ENCODE measurements at regions not wholly inside any gene's neighbourhood (a gene's known extent, or its start where the extent isn't known, plus 50 kb on each side); places are given as distances from the start of the nearest gene placed in this dataset.

DNA sequence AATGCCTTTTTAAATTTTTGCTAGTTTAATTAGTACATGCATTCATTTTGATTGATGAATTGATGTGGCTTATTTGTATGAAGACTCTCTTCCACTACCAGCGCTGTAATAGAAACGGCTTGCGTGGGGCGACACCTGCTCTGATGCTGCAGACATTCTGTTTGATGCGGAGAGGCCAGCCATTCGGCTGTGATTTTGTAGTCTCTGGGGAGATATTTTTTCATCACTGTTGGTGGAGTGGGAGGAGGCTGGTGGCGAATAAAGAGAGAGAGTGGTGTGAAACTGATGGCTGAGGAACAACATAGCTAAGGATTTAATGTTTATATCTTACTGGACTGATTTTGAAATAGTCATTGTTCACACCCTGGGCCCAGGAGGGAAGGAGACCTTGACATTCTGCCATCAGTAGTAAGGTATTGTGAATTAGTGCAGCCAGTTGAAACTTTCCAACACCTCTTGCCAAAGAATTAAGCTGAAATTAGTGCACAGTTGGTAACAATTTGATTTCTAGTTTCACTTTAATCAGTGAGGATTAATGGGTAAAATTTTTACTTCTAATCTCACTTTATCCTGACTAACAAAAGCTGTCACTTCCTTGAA, 224.1 kb downstream of the MTX2 start:
- TF ChIP-seq, protein P1, sequence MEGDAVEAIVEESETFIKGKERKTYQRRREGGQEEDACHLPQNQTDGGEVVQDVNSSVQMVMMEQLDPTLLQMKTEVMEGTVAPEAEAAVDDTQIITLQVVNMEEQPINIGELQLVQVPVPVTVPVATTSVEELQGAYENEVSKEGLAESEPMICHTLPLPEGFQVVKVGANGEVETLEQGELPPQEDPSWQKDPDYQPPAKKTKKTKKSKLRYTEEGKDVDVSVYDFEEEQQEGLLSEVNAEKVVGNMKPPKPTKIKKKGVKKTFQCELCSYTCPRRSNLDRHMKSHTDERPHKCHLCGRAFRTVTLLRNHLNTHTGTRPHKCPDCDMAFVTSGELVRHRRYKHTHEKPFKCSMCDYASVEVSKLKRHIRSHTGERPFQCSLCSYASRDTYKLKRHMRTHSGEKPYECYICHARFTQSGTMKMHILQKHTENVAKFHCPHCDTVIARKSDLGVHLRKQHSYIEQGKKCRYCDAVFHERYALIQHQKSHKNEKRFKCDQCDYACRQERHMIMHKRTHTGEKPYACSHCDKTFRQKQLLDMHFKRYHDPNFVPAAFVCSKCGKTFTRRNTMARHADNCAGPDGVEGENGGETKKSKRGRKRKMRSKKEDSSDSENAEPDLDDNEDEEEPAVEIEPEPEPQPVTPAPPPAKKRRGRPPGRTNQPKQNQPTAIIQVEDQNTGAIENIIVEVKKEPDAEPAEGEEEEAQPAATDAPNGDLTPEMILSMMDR (IDR thresholded peaks at IDR 0.05; ENCODE audit: low read depth, low read length): no peak
- no peak for DNase-seq (ENCODE audit: extremely low read depth, low read depth)

DNA sequence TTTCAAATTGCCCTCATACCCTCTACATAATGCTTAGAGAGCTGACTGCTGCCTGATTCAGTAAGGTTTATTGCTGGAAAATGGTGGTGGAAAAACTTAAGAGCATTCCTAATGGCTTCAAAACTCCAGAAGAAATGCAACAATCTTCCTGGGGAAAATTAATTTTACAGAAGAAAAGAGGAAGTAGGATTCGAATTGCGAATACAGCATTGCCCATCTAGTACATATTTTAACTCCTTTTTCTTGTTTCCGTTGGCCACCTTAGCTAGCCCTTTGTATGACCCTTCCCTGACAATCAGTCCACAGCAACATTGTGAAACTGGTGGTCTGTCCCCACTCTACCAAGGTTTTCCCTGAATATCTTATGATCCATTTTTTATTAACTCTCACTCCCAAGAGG, 224.7 kb downstream of the MTX2 start:
- TF ChIP-seq, protein P1 (IDR thresholded peaks at IDR 0.05; ENCODE audit: low read depth, low read length): no peak
- no peak for DNase-seq (ENCODE audit: extremely low read depth, low read depth)

DNA sequence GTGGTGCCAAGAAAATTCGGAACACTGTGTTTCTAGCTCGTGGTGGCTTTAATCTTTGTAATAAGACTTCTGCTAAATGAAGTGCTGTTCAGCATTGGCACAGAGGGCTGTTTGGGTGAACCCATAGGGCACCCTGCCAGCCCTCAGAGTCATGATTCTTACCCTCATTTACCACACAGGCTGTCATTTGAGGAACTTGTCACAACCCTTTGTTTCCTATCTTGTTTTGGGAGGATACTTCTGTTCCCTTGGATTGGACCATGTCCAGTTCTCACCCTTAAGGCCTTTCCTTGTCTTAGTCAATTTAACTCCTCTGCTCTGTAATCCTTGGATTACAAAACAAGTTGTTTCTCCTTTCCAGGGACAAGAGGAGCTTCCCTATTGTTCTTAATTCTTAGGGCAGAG, 225.7 kb downstream of the MTX2 start:
- DNase-seq (ENCODE audit: extremely low read depth, low read depth): no peak
- TF ChIP-seq, protein P1 (IDR thresholded peaks at IDR 0.05; ENCODE audit: low read depth, low read length): no peak

DNA sequence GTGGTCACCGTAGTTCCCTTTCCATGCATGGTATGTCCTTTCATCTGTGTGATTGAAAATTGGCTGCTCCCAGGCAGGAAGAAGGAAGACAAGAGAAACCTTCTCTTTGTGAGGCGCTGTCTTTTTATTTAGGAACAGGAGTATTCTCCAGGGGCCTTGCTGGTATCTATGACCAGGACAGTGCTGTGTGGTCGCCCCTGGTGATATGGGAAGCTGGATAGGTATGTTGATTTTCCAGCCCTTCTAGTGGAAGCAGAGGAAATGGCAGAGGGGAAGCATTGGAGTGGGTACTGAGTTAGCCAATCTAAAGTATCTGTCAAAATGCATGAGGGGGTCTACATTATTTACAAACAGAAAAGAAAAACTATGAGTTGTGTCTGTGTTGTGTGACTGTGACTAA, 226.6 kb downstream of the MTX2 start:
- no peak for DNase-seq (ENCODE audit: extremely low read depth, low read depth)
- TF ChIP-seq, protein P1 (IDR thresholded peaks at IDR 0.05; ENCODE audit: low read depth, low read length): no peak

DNA sequence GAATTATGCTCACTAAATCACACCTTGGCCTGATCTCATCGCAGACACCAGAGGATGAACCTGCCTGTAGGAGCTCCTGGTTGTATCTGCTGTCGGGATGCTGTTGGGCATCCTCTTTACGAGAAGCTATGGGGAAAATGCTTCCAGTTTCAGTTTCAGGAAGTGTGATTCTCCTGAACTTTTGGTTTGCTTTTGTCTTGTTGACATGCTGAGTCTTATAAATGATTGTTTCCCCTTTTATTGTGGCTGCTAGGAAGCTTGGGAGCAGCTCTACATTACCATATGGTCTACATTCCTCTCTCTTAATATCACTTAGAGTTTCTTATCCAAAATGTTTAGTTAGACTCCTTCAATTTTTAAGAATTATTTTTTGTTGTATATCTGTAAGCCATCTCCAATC, 227.5 kb downstream of the MTX2 start:
- TF ChIP-seq, protein P1 (IDR thresholded peaks at IDR 0.05; ENCODE audit: low read depth, low read length): no peak
- DNase-seq (ENCODE audit: extremely low read depth, low read depth): no peak

DNA sequence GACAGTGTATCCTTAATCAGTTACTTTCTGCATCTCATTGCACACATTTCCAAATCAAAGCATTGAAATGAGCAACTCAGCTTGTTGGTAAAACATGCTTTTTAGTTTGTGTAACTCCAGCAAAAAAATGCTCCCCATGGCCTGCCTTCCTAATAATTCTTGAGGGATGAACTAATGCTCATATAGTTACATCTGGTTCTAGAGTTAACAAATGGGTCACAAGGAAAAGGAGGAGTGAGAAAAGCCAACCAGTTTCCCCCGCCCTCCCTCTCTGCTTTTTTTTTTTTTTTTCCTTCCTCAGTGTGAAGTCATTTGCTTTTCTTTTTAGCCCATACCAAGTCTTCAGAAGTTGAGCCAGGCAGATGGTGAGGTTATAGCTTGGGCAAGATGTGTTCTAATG, 231.7 kb downstream of the MTX2 start:
- DNase-seq (ENCODE audit: extremely low read depth, low read depth): peak; percentile 8
- TF ChIP-seq, protein P1 (IDR thresholded peaks at IDR 0.05; ENCODE audit: low read depth, low read length): no peak

DNA sequence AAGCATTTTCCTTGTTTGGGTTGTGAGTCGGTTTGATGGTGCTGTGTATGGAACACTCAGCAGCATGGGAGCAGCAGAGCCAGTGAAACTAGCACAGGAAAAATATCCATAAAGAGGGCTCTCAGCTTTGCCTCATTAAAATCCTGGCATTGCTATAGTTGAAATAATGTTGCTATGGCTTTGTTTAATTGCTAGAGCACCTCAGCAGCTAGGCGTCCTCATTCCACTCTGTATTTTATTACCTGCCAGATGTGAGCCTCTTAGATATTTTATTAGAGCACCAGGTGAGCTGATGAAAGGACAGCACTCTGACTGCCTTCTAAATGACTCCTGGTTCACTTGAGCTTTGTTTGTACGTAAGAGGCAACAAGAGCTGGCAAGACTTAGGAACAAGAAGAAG, 232.4 kb downstream of the MTX2 start:
- DNase-seq (ENCODE audit: extremely low read depth, low read depth): no peak
- TF ChIP-seq, protein P1 (IDR thresholded peaks at IDR 0.05; ENCODE audit: low read depth, low read length): no peak
